GM12865 (cell line): ENCODE measurements at regions not wholly inside any gene's neighbourhood (a gene's known extent, or its start where the extent isn't known, plus 50 kb on each side); places are given as distances from the start of the nearest gene placed in this dataset.

Experiments
- DNase-seq: peaks from one replicate; pipeline ENCODE4 v3.0.0; 2010; ENCODE audit warnings: low read depth
- H3K4me3 ChIP-seq: 2 replicates; pipeline ENCODE4 v1.5.1; 2011; ENCODE audit warnings: mild to moderate bottlenecking, low read depth, low read length, control low read depth
- CTCF ChIP-seq: IDR thresholded peaks from 2 replicates; pipeline ENCODE4 v1.5.1; 2011; ENCODE audit warnings: low read length, control low read depth, low read depth, inconsistent platforms; ENCODE audit not compliant: insufficient read depth; ENCODE audit errors: missing control alignments

DNA sequence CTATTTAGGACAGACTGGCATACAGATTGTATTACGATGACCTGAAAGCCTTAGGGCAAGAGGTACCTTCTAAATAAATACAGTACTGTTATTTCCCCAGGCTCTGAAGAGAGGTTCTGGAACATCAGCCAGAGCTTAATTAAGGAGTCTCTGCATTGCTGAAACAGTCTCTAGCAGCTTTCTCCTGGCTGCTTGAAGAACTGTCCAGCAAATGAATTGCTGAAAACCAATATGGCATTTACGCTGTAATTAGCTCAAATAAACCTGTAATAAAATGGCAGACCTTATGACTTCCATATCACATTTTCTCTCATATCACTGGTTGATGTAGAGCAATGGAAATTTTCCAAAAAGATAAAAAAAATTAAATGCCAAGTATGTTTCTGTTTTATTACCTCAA is 636.3 kb downstream of the GABRG2 start:
- DNase-seq, result no peak
- H3K4me3 ChIP-seq, result no peak overlapping the region
- TF ChIP-seq CTCF, result no peak

GRCh38 chr5:162711244-162711643 is 643.7 kb downstream of the GABRG2 start:
- H3K4me3 ChIP-seq, result no peak overlapping the region
- no peak for DNase-seq
- no peak for TF ChIP-seq CTCF

DNA sequence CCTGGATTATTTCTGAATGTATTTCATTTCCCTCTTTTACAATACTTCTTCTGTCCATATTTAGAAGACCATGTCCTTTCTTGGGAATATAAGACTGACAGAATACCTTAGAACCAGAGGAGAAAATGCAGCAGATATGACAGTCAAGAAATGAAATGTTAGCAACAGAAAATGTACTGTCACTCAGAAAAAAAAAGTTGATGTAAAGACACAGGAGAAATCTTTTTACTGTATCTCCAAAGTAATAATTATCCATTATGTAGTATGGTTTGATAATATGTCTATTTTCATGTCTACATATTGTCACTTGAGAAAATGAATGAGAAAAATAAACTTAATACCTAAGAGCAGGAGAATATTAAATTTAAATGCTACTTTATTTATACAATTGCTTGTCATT is 652.1 kb downstream of the GABRG2 start:
- DNase-seq, result no peak
- TF ChIP-seq CTCF, result no peak
- no peak overlapping the region for H3K4me3 ChIP-seq

DNA sequence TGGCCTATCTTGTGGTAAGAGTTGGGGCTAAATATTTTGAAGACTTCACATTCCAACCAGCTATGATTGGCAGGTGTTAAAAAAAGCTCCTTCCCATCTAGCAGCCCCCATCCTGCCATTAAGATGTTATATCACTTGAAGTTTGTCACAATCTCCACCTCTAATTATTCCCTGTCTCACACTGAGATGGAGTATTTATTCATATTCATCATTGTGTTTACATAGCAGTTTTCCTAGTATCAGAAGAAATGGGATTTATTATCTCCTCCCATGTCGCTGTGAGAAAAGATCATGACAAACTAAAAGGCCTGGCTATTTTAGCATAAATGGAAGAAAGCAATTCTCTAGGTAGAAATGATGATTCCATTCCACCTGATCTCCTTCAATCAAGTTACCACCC is 653.6 kb downstream of the GABRG2 start:
- no peak for TF ChIP-seq CTCF
- no peak overlapping the region for H3K4me3 ChIP-seq
- DNase-seq, result no peak

- no peak for TF ChIP-seq CTCF
- DNase-seq, result no peak
- no peak overlapping the region for H3K4me3 ChIP-seq
These were observed 684.8 kb upstream of the CCNG1 start for GRCh38 chr5:162752612-162753011.

GRCh38 chr5:162762119-162762518 is 675.3 kb upstream of the CCNG1 start:
- TF ChIP-seq CTCF, result no peak
- DNase-seq, result no peak
- no peak overlapping the region for H3K4me3 ChIP-seq

GRCh38 chr5:162769019-162769418 is 668.4 kb upstream of the CCNG1 start:
- peak; percentile 5 for DNase-seq
- no peak overlapping the region for H3K4me3 ChIP-seq
- TF ChIP-seq CTCF, result no peak
